Liver (tissue), 8 donors: ENCODE measurements at regions not wholly inside any gene's neighbourhood (a gene's known extent, or its start where the extent isn't known, plus 50 kb on each side); places are given as distances from the start of the nearest gene placed in this dataset.

Experiments
- DNase-seq: peaks from one replicate; pipeline ENCODE4 v3.0.0-alpha.2; 2017; ENCODE audit warnings: low spot score
- H3K27ac ChIP-seq, 2 donors: one replicate each; pipeline ENCODE4 v1.7.0; 2013; ENCODE audit warnings: inconsistent platforms in 2 of 2, low read length in 2 of 2, control low read depth in 1 of 2, low read depth in 1 of 2, mild to moderate bottlenecking in 1 of 2
- H3K27me3 ChIP-seq, 4 donors: one replicate each; pipeline versions ENCODE4 v1.6.1 to v1.7.0; 2013; ENCODE audit warnings: low read length in 3 of 4, inconsistent platforms in 1 of 4, mild to moderate bottlenecking in 1 of 4, moderate library complexity in 1 of 4; ENCODE audit not compliant: control insufficient read depth in 4 of 4, insufficient read depth in 4 of 4
- H3K36me3 ChIP-seq, 4 donors: one replicate each; pipeline versions ENCODE4 v1.6.1 to v1.7.0; 2013; ENCODE audit warnings: low read length in 3 of 4, mild to moderate bottlenecking in 3 of 4, low read depth in 1 of 4, moderate library complexity in 1 of 4; ENCODE audit not compliant: control insufficient read depth in 4 of 4, insufficient read depth in 3 of 4
- H3K4me1 ChIP-seq, 4 donors: one replicate each; pipeline versions ENCODE4 v1.6.1 to v1.7.0; 2013; ENCODE audit warnings: low read length in 3 of 4, mild to moderate bottlenecking in 3 of 4, moderate library complexity in 1 of 4; ENCODE audit not compliant: control insufficient read depth in 4 of 4, insufficient read depth in 4 of 4
- H3K4me3 ChIP-seq, 3 donors: one replicate each; pipeline versions ENCODE4 v1.6.1 to v1.7.0; 2013; ENCODE audit warnings: low read length in 3 of 3, control low read depth in 1 of 3, low read depth in 1 of 3, mild to moderate bottlenecking in 1 of 3
- H3K9ac ChIP-seq, 2 donors: one replicate each; pipeline ENCODE4 v1.7.0; 2013; ENCODE audit warnings: low read length in 2 of 2, mild to moderate bottlenecking in 2 of 2, moderate library complexity in 2 of 2, control low read depth in 1 of 2, low read depth in 1 of 2
- H3K9me3 ChIP-seq, 4 donors: one replicate each; pipeline versions ENCODE4 v1.6.1 to v1.7.0; 2013; ENCODE audit warnings: low read length in 3 of 4; ENCODE audit not compliant: control insufficient read depth in 4 of 4
- ATF3 ChIP-seq: IDR thresholded peaks from 2 replicates; pipeline ENCODE4 v1.6.1; 2016; ENCODE audit warnings: antibody characterized with exemption
- EGR1 ChIP-seq, 2 donors: IDR thresholded peaks; 2 replicates each; pipeline ENCODE4 v1.6.1; 2016 to 2018; ENCODE audit warnings: antibody characterized with exemption in 2 of 2, low read depth in 2 of 2
- FOXA1 ChIP-seq: IDR thresholded peaks from 2 replicates; pipeline ENCODE4 v1.6.1; 2016; ENCODE audit warnings: antibody characterized with exemption
- FOXA2 ChIP-seq: IDR thresholded peaks from 2 replicates; pipeline ENCODE4 v1.6.1; 2016; ENCODE audit warnings: antibody characterized with exemption
- GABPA ChIP-seq, 2 donors: IDR thresholded peaks in 1 of 2; conservative IDR thresholded peaks in 1 of 2; 2 replicates each; pipeline ENCODE4 v1.6.1; 2016; ENCODE audit warnings: antibody characterized with exemption in 2 of 2, mild to moderate bottlenecking in 1 of 2, moderate library complexity in 1 of 2
- HNF4A ChIP-seq, 2 donors: conservative IDR thresholded peaks; 2 replicates each; pipeline ENCODE4 v1.6.1; 2016; ENCODE audit warnings: antibody characterized with exemption in 2 of 2, mild to moderate bottlenecking in 2 of 2
- HNF4G ChIP-seq: IDR thresholded peaks from 2 replicates; pipeline ENCODE4 v1.6.1; 2016; ENCODE audit warnings: antibody characterized with exemption
- JUND ChIP-seq, 2 donors: IDR thresholded peaks; 2 replicates each; pipeline ENCODE4 v1.6.1; 2016; ENCODE audit warnings: antibody characterized with exemption in 2 of 2
- NR2F2 ChIP-seq: IDR thresholded peaks from 2 replicates; pipeline ENCODE4 v1.6.1; 2016; ENCODE audit warnings: antibody characterized with exemption
- RAD21 ChIP-seq, 2 donors: IDR thresholded peaks; 2 replicates each; pipeline ENCODE4 v1.6.1; 2016; ENCODE audit warnings: antibody characterized with exemption in 2 of 2, mild to moderate bottlenecking in 2 of 2
- REST ChIP-seq: IDR thresholded peaks from 2 replicates; pipeline ENCODE4 v1.6.1; 2016; ENCODE audit warnings: antibody characterized with exemption, mild to moderate bottlenecking
- RXRA ChIP-seq, 2 donors: IDR thresholded peaks; 2 replicates each; pipeline ENCODE4 v1.6.1; 2017 to 2018; ENCODE audit warnings: antibody characterized with exemption in 2 of 2, mild to moderate bottlenecking in 1 of 2
- SP1 ChIP-seq: IDR thresholded peaks from 2 replicates; pipeline ENCODE4 v1.6.1; 2018; ENCODE audit warnings: antibody characterized with exemption, mild to moderate bottlenecking
- TAF1 ChIP-seq: conservative IDR thresholded peaks from 2 replicates; pipeline ENCODE4 v1.6.1; 2016; ENCODE audit warnings: antibody characterized with exemption, mild to moderate bottlenecking
- YY1 ChIP-seq: IDR thresholded peaks from 2 replicates; pipeline ENCODE4 v1.6.1; 2016; ENCODE audit warnings: antibody characterized with exemption, mild to moderate bottlenecking
- WGBS: extraction: QIAGEN DNeasy Blood & Tissue Kit; methylation state at CpG from one replicate; pipeline ENCODE4 v1.1.7; 2013; 5-methylcytosine and 5-hydroxymethylcytosine counted together
- TF ChIP-seq, protein P1 (sequence below): IDR thresholded peaks from 2 replicates; pipeline ENCODE4 v1.6.1; 2016; ENCODE audit warnings: antibody characterized with exemption
- TF ChIP-seq, protein P2 (sequence below): fragments of 150-350 bp; IDR thresholded peaks from 2 replicates; pipeline ENCODE4 v1.5.1; 2017; ENCODE audit warnings: improper control_type of control experiment, low read depth, low read length; ENCODE audit not compliant: missing input control
- TF ChIP-seq, protein P3 (sequence below): IDR thresholded peaks from 2 replicates; pipeline ENCODE4 v1.6.1; 2016; ENCODE audit warnings: antibody characterized with exemption
- donor health status: healthy.
- donor health status: healthy.
- donor health status: healthy.
- donor health status: healthy.
- donor health status: healthy.

DNA sequence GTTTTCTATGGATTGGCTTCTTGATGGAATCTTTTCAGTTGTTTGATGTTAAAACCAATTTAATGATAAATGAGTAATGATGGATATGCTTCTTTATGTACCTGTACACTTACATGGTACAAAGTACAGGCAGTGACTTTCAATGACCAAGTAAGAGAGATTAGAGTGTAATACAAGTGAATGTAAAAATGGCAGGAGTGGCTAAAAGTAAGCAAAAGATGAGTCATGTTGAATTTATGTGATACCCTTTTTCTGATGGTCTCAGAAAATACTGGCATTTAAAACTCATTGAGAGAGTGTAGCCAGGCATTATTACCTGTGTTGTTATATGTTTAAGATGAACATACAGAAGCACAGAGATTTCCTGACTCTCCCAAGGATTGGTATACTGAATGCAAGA, 97.1 kb downstream of the GPR85 start:
- H3K9ac ChIP-seq, result no peak overlapping the region
- H3K27ac ChIP-seq, result no peak overlapping the region
- TF ChIP-seq NR2F2 (no peak), HNF4G (no peak), FOXA2 (no peak), REST (no peak), GABPA (IDR thresholded peaks at IDR 0.05 in 1 of 2, conservative IDR thresholded peaks at IDR 0.05 in 1 of 2) (no peak), EGR1 (IDR thresholded peaks at IDR 0.05; ENCODE audit: low read depth in 2 of 2) (no peak), HNF4A (conservative IDR thresholded peaks at IDR 0.05) (no peak), TAF1 (no peak), RXRA (IDR thresholded peaks at IDR 0.05) (no peak), FOXA1 (no peak), RAD21 (IDR thresholded peaks at IDR 0.05) (no peak), JUND (IDR thresholded peaks at IDR 0.05) (no peak), ATF3 (no peak), SP1 (no peak), YY1 (no peak)
- TF ChIP-seq, protein P1, sequence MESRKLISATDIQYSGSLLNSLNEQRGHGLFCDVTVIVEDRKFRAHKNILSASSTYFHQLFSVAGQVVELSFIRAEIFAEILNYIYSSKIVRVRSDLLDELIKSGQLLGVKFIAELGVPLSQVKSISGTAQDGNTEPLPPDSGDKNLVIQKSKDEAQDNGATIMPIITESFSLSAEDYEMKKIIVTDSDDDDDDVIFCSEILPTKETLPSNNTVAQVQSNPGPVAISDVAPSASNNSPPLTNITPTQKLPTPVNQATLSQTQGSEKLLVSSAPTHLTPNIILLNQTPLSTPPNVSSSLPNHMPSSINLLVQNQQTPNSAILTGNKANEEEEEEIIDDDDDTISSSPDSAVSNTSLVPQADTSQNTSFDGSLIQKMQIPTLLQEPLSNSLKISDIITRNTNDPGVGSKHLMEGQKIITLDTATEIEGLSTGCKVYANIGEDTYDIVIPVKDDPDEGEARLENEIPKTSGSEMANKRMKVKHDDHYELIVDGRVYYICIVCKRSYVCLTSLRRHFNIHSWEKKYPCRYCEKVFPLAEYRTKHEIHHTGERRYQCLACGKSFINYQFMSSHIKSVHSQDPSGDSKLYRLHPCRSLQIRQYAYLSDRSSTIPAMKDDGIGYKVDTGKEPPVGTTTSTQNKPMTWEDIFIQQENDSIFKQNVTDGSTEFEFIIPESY, result no peak
- TF ChIP-seq, protein P2, sequence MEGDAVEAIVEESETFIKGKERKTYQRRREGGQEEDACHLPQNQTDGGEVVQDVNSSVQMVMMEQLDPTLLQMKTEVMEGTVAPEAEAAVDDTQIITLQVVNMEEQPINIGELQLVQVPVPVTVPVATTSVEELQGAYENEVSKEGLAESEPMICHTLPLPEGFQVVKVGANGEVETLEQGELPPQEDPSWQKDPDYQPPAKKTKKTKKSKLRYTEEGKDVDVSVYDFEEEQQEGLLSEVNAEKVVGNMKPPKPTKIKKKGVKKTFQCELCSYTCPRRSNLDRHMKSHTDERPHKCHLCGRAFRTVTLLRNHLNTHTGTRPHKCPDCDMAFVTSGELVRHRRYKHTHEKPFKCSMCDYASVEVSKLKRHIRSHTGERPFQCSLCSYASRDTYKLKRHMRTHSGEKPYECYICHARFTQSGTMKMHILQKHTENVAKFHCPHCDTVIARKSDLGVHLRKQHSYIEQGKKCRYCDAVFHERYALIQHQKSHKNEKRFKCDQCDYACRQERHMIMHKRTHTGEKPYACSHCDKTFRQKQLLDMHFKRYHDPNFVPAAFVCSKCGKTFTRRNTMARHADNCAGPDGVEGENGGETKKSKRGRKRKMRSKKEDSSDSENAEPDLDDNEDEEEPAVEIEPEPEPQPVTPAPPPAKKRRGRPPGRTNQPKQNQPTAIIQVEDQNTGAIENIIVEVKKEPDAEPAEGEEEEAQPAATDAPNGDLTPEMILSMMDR, result no peak
- TF ChIP-seq, protein P3, sequence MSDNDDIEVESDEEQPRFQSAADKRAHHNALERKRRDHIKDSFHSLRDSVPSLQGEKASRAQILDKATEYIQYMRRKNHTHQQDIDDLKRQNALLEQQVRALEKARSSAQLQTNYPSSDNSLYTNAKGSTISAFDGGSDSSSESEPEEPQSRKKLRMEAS, result no peak
- H3K4me3 ChIP-seq, result no peak overlapping the region
- H3K4me1 ChIP-seq, result no peaks in the 10 kb centered on the region
- peaks cover 0 to 3% (median 0%) of the 10 kb centered on the region in 4 donors for H3K27me3 ChIP-seq
- H3K9me3 ChIP-seq, result no peaks in the 10 kb centered on the region
- H3K36me3 ChIP-seq, result no peaks in the 10 kb centered on the region
- no peak for DNase-seq

- WGBS, result 59% methylated on average over 1 of the region's 1 CpG
- no peak overlapping the region for H3K9ac ChIP-seq
- no peak overlapping the region for H3K27ac ChIP-seq
- no peak for DNase-seq
- peaks cover 0 to 3% (median 0%) of the 10 kb centered on the region in 4 donors for H3K27me3 ChIP-seq
- H3K4me1 ChIP-seq, result no peaks in the 10 kb centered on the region
- no peak overlapping the region for H3K4me3 ChIP-seq
- H3K36me3 ChIP-seq, result no peaks in the 10 kb centered on the region
- no peaks in the 10 kb centered on the region for H3K9me3 ChIP-seq
- no peak for TF ChIP-seq GABPA (IDR thresholded peaks at IDR 0.05 in 1 of 2, conservative IDR thresholded peaks at IDR 0.05 in 1 of 2)
- TF ChIP-seq HNF4A (conservative IDR thresholded peaks at IDR 0.05), result no peak
- TF ChIP-seq, protein P1, result no peak
- no peak for TF ChIP-seq FOXA2
- TF ChIP-seq ATF3, result no peak
- TF ChIP-seq HNF4G, result no peak
- TF ChIP-seq JUND (IDR thresholded peaks at IDR 0.05), result no peak
- TF ChIP-seq RAD21 (IDR thresholded peaks at IDR 0.05), result no peak
- TF ChIP-seq FOXA1, result no peak
- no peak for TF ChIP-seq YY1
- TF ChIP-seq, protein P2, result no peak
- no peak for TF ChIP-seq RXRA (IDR thresholded peaks at IDR 0.05)
- no peak for TF ChIP-seq SP1
- TF ChIP-seq, protein P3, result no peak
- no peak for TF ChIP-seq TAF1
These were observed 99.5 kb downstream of the GPR85 start for GRCh38 chr7:112987171-112987570.
